HCT116 (cell line): ENCODE measurements at regions not wholly inside any gene's neighbourhood (a gene's known extent, or its start where the extent isn't known, plus 50 kb on each side); places are given as distances from the start of the nearest gene placed in this dataset.

ENCODE experiments used
- ATAC-seq: fragments of 200-7000 bp; cut with Tn5 transposase; 2 replicates; pipeline ENCODE4 v1.9.1; 2020; ENCODE audit warnings: mild to moderate bottlenecking, moderate library complexity
- BruUV-seq: library from RNA; stranded (reverse); fragments of 400-500 nt; replicated peaks from 2 replicates; lab custom pipeline; 2021; lab: Mats Ljungman, UMichigan
- CTCF ChIA-PET: fragments of 300-600 bp; sonication (Branson Sonifier 250); formaldehyde crosslinking; loops from one replicate; lab custom pipeline; 2021; ENCODE audit warnings: antibody characterized with exemption; lab: Charles Lee
- POLR2A ChIA-PET: fragments of 300-600, 350-600 bp; sonication (Branson Sonifier 250); formaldehyde crosslinking; loops from one replicate; lab custom pipeline; 2021; ENCODE audit warnings: antibody characterized with exemption; lab: Charles Lee
- RAD21 ChIA-PET, 2 experiments: fragments of 300-600 bp; sonication (Branson Sonifier 250); formaldehyde crosslinking; loops; one replicate each; lab custom pipeline; 2023; ENCODE audit warnings: low total read pairs in 2 of 2; ENCODE audit not compliant: uncharacterized antibody in 2 of 2, unreplicated experiment in 2 of 2, low non-redundant PET in 1 of 2; lab: Charles Lee
- DNase-seq: peaks from one replicate; pipeline ENCODE4 v3.0.0-alpha.2; 2010; ENCODE audit warnings: low read depth, low spot score
- H2AFZ ChIP-seq: fragments of 200-600 bp; shearing (Covaris generic), sonication (generic); 2 replicates; pipeline ENCODE4 v1.6.1; 2017; ENCODE audit warnings: low read depth, mixed run types, mixed read lengths, antibody characterized with exemption, low read length; ENCODE audit not compliant: poor library complexity, severe bottlenecking
- H3K27ac ChIP-seq: 2 replicates; pipeline ENCODE4 v1.5.1; 2012; ENCODE audit warnings: low read depth, low read length
- H3K27me3 ChIP-seq: fragments of 200-600 bp; sonication (generic); 2 replicates; pipeline ENCODE4 v1.6.1; 2016; ENCODE audit warnings: mixed run types, low read length, mixed read lengths; ENCODE audit not compliant: insufficient read depth
- H3K36me3 ChIP-seq, 2 experiments: fragments of 200-500 bp in 1 of 2; fragments of 200-600 bp in 1 of 2; sonication (Bioruptor generic) in 1 of 2; sonication (generic) in 1 of 2; 2 replicates each; pipeline versions ENCODE4 v1.5.1 to v1.6.1; 2014 to 2016; ENCODE audit warnings: low read length in 2 of 2, inconsistent platforms in 1 of 2, mixed read lengths in 1 of 2, mixed run types in 1 of 2; ENCODE audit not compliant: insufficient read depth in 2 of 2, control insufficient read depth in 1 of 2
- H3K4me1 ChIP-seq, 2 experiments: fragments of 200-600 bp in 1 of 2; sonication (generic) in 1 of 2; 2 replicates each; pipeline versions ENCODE4 v1.5.1 to v1.6.1; 2012 to 2017; ENCODE audit warnings: low read length in 2 of 2, inconsistent platforms in 1 of 2, mild to moderate bottlenecking in 1 of 2, mixed read lengths in 1 of 2, mixed run types in 1 of 2, moderate library complexity in 1 of 2; ENCODE audit not compliant: insufficient read depth in 2 of 2, control insufficient read depth in 1 of 2
- H3K4me2 ChIP-seq: fragments of 200-600 bp; sonication (generic); 2 replicates; pipeline ENCODE4 v1.6.1; 2017; ENCODE audit warnings: mixed run types, low read length, mixed read lengths
- H3K4me3 ChIP-seq, 2 experiments: fragments of 200-600 bp in 1 of 2; sonication (generic) in 1 of 2; replicated peaks in 1 of 2; 2 replicates each; pipeline ENCODE4 v1.5.1; 2011 to 2016; ENCODE audit warnings: low read length in 2 of 2, control low read depth in 1 of 2, low read depth in 1 of 2, mild to moderate bottlenecking in 1 of 2, mixed read lengths in 1 of 2, mixed run types in 1 of 2
- H3K79me2 ChIP-seq: fragments of 200-600 bp; sonication (generic); 2 replicates; pipeline ENCODE4 v1.6.1; 2017; ENCODE audit warnings: mild to moderate bottlenecking, mixed run types, low read length, moderate library complexity, mixed read lengths; ENCODE audit not compliant: insufficient read depth
- H3K9ac ChIP-seq: fragments of 200-600 bp; sonication (generic); 2 replicates; pipeline ENCODE4 v1.6.1; 2016; ENCODE audit warnings: low read length, mixed read lengths
- H3K9me2 ChIP-seq: fragments of 200-600 bp; sonication (generic), shearing (Covaris generic); 2 replicates; pipeline ENCODE4 v1.6.1; 2017; ENCODE audit warnings: mixed run types, mild to moderate bottlenecking, moderate library complexity; ENCODE audit not compliant: insufficient read depth
- H3K9me3 ChIP-seq, 2 experiments: fragments of 200-500 bp in 1 of 2; fragments of 200-600 bp in 1 of 2; sonication (Bioruptor generic) in 1 of 2; sonication (generic) in 1 of 2; 2 replicates each; pipeline ENCODE4 v1.6.1; 2014 to 2017; ENCODE audit warnings: low read length in 2 of 2, mixed read lengths in 2 of 2, inconsistent platforms in 1 of 2, low read depth in 1 of 2, mild to moderate bottlenecking in 1 of 2, mixed run types in 1 of 2, moderate library complexity in 1 of 2; ENCODE audit not compliant: control insufficient read depth in 1 of 2, insufficient read depth in 1 of 2
- H4K20me1 ChIP-seq: fragments of 200-600 bp; sonication (generic), shearing (Covaris generic); 2 replicates; pipeline ENCODE4 v1.6.1; 2017; ENCODE audit warnings: mixed run types, mild to moderate bottlenecking, moderate library complexity; ENCODE audit not compliant: insufficient read depth
- ATF3 ChIP-seq: IDR thresholded peaks from 2 replicates; pipeline ENCODE4 v1.6.1; 2012
- CTCF ChIP-seq, 3 experiments: fragments of 200-600 bp in 1 of 3; sonication (generic) in 1 of 3; IDR thresholded peaks in 2 of 3; conservative IDR thresholded peaks in 1 of 3; 2 replicates each; pipeline ENCODE4 v1.5.1; 2012 to 2017; ENCODE audit warnings: low read depth in 2 of 3, low read length in 2 of 3, antibody characterized with exemption in 1 of 3, borderline replicate concordance in 1 of 3, control low read depth in 1 of 3, mild to moderate bottlenecking in 1 of 3, mixed read lengths in 1 of 3, mixed run types in 1 of 3, moderate library complexity in 1 of 3; ENCODE audit not compliant: insufficient read depth in 1 of 3
- EZH2phosphoT487 ChIP-seq: fragments of 200-600 bp; IDR thresholded peaks from 2 replicates; pipeline ENCODE4 v1.6.1; 2018; ENCODE audit warnings: antibody characterized with exemption, borderline replicate concordance
- FOSL1 ChIP-seq: IDR thresholded peaks from 2 replicates; pipeline ENCODE4 v1.6.1; 2012; ENCODE audit warnings: low read depth
- JUND ChIP-seq: IDR thresholded peaks from 2 replicates; pipeline ENCODE4 v1.6.1; 2012
- POLR2AphosphoS5 ChIP-seq: IDR thresholded peaks from 2 replicates; pipeline ENCODE4 v1.6.1; 2011; ENCODE audit warnings: mild to moderate bottlenecking, low read depth, low read length, moderate library complexity
- SP1 ChIP-seq: IDR thresholded peaks from 2 replicates; pipeline ENCODE4 v1.6.1; 2012; ENCODE audit warnings: low read depth
- SRF ChIP-seq: IDR thresholded peaks from 2 replicates; pipeline ENCODE4 v1.6.1; 2012; ENCODE audit warnings: low read depth
- TCF7L2 ChIP-seq: IDR thresholded peaks from 2 replicates; pipeline ENCODE4 v1.7.0; 2011; ENCODE audit warnings: borderline replicate concordance, inconsistent platforms; ENCODE audit not compliant: insufficient read depth, insufficient read length; ENCODE audit errors: extremely low read depth
- ZNF274 ChIP-seq: fragments of 200-500 bp; sonication (Bioruptor generic); IDR thresholded peaks from 2 replicates; pipeline ENCODE4 v1.6.1; 2014; ENCODE audit warnings: mild to moderate bottlenecking, low read depth, low read length, inconsistent platforms
- intact Hi-C: fragments of 100-400 bp; cut with micrococcal nuclease; formaldehyde crosslinking; loops from 2 replicates; pipeline ENCODE4 v1.10.0; 2022
- TF ChIP-seq, protein P1 (sequence below): IDR thresholded peaks from 2 replicates; pipeline ENCODE4 v1.6.1; 2012

DNA sequence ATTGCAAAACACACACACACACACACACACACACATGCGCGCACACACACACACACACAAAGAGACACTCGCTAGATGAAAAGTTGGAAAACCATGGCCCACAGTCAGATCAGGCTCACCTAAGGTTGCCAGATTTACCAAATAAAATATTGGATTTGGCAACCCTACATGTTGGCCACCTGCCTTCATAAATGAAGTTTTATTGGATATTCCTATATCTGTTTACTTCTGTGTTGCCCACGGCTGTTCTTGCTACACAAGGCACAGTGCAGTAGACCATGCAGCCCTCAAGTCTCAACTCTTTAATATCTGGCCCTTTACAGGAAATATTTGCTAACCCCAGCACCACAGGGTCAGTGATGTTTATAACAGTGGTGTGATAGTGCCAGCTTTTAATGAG lies 445.0 kb upstream of the PROK2 start:
- Histone ChIP-seq H3K79me2 (no peaks in the 10 kb centered on the region), H4K20me1 (no peaks in the 10 kb centered on the region), H3K36me3 (no peaks in the 10 kb centered on the region), H3K27me3 (peaks cover 50% of the 10 kb centered on the region), H2AFZ (no peak overlapping the region), H3K9me3 (peaks cover 1 to 3% of the 10 kb centered on the region in 2 experiments; a peak in 2 of 4 replicates), H3K4me3 (no peak overlapping the region), H3K4me1 (no peaks in the 10 kb centered on the region), H3K9ac (no peak overlapping the region), H3K9me2 (no peaks in the 10 kb centered on the region), H3K27ac (no peak overlapping the region)
- intact Hi-C loops: no loop called here
- BruUV-seq: no TSS peak
- ChIA-PET POLR2A (no interaction called here), RAD21 (no interaction called here), CTCF (no interaction called here)
- no peak for DNase-seq
- no peak for ATAC-seq
- TF ChIP-seq ATF3 (no peak), EZH2phosphoT487 (no peak), SRF (no peak), TCF7L2 (no peak), ZNF274 (no peak), CTCF (IDR thresholded peaks at IDR 0.05 in 2 of 3, conservative IDR thresholded peaks at IDR 0.05 in 1 of 3; ENCODE audit: borderline replicate concordance in 1 of 3, insufficient read depth in 1 of 3, low read depth in 2 of 3, low read length in 2 of 3) (no peak), FOSL1 (no peak), POLR2AphosphoS5 (no peak), JUND (no peak), SP1 (no peak)
- TF ChIP-seq, protein P1, sequence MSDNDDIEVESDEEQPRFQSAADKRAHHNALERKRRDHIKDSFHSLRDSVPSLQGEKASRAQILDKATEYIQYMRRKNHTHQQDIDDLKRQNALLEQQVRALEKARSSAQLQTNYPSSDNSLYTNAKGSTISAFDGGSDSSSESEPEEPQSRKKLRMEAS: no peak
- TF ChIP-seq, all 23 proteins: peak for 0
- H3K4me2 ChIP-seq: no peak overlapping the region
